H9 (cell line): ENCODE measurements at regions not wholly inside any gene's neighbourhood (a gene's known extent, or its start where the extent isn't known, plus 50 kb on each side); places are given as distances from the start of the nearest gene placed in this dataset.

Source experiments
- DNase-seq: peaks from one replicate; pipeline ENCODE4 v3.0.0-alpha.2; 2017
- H2AFZ ChIP-seq: one replicate; pipeline ENCODE4 v1.6.1; 2013; ENCODE audit warnings: mild to moderate bottlenecking, low read length, control low read depth, moderate library complexity
- H2AK5ac ChIP-seq: 2 replicates; pipeline ENCODE4 v1.6.1; 2013; ENCODE audit warnings: low read length, control low read depth, mixed read lengths; ENCODE audit not compliant: insufficient read length
- H2BK120ac ChIP-seq: one replicate; pipeline ENCODE4 v1.6.1; 2013; ENCODE audit warnings: low read depth, mild to moderate bottlenecking, low read length, control low read depth, inconsistent platforms; ENCODE audit not compliant: poor library complexity, severe bottlenecking
- H2BK12ac ChIP-seq: 2 replicates; pipeline ENCODE4 v1.6.1; 2013; ENCODE audit warnings: low read length, control low read depth, mixed read lengths, low read depth; ENCODE audit not compliant: insufficient read length
- H2BK15ac ChIP-seq: 2 replicates; pipeline ENCODE4 v1.6.1; 2013; ENCODE audit warnings: low read depth, low read length, control low read depth
- H2BK20ac ChIP-seq: one replicate; pipeline ENCODE4 v1.6.1; 2013; ENCODE audit warnings: low read depth, mild to moderate bottlenecking, low read length, control low read depth, inconsistent platforms; ENCODE audit not compliant: poor library complexity, severe bottlenecking
- H2BK5ac ChIP-seq: 2 replicates; pipeline ENCODE4 v1.6.1; 2013; ENCODE audit warnings: low read length, control low read depth, mixed read lengths; ENCODE audit not compliant: insufficient read length
- H3K14ac ChIP-seq: 2 replicates; pipeline ENCODE4 v1.6.1; 2013; ENCODE audit warnings: low read length, control low read depth; ENCODE audit not compliant: insufficient read depth
- H3K18ac ChIP-seq: 2 replicates; pipeline ENCODE4 v1.6.1; 2013; ENCODE audit warnings: low read depth, mild to moderate bottlenecking, mixed read lengths, low read length, control low read depth; ENCODE audit not compliant: insufficient read length
- H3K23ac ChIP-seq: 2 replicates; pipeline ENCODE4 v1.6.1; 2013; ENCODE audit warnings: low read length, control low read depth, mixed read lengths, low read depth; ENCODE audit not compliant: insufficient read length
- H3K23me2 ChIP-seq: 2 replicates; pipeline ENCODE4 v1.6.1; 2013; ENCODE audit warnings: low read depth, mild to moderate bottlenecking, mixed read lengths, low read length, control low read depth; ENCODE audit not compliant: insufficient read length, poor library complexity, severe bottlenecking
- H3K27ac ChIP-seq: 2 replicates; pipeline ENCODE4 v1.5.1; 2013; ENCODE audit warnings: low read length, control low read depth, mixed read lengths, low read depth; ENCODE audit not compliant: insufficient read length
- H3K27me3 ChIP-seq: 2 replicates; pipeline ENCODE4 v1.6.1; 2013; ENCODE audit warnings: low read length, control low read depth, inconsistent platforms; ENCODE audit not compliant: insufficient read depth
- H3K4ac ChIP-seq: 2 replicates; pipeline ENCODE4 v1.6.1; 2013; ENCODE audit warnings: low read depth, mild to moderate bottlenecking, control low read depth, inconsistent platforms, low read length, moderate library complexity
- H3K4me1 ChIP-seq: 2 replicates; pipeline ENCODE4 v1.6.1; 2013; ENCODE audit warnings: low read length, control low read depth, inconsistent platforms; ENCODE audit not compliant: insufficient read depth
- H3K4me2 ChIP-seq: 2 replicates; pipeline ENCODE4 v1.6.1; 2013; ENCODE audit warnings: low read length, control low read depth, mixed read lengths; ENCODE audit not compliant: insufficient read length, insufficient read depth
- H3K56ac ChIP-seq: 2 replicates; pipeline ENCODE4 v1.6.1; 2013; ENCODE audit warnings: low read depth, mild to moderate bottlenecking, mixed read lengths, low read length, control low read depth; ENCODE audit not compliant: insufficient read length
- H3K79me1 ChIP-seq: 2 replicates; pipeline ENCODE4 v1.6.1; 2013; ENCODE audit warnings: low read depth, mild to moderate bottlenecking, moderate library complexity, low read length, control low read depth, inconsistent platforms; ENCODE audit not compliant: insufficient read depth, poor library complexity, severe bottlenecking
- H3K79me2 ChIP-seq: 2 replicates; pipeline ENCODE4 v1.6.1; 2013; ENCODE audit warnings: low read length, control low read depth, inconsistent platforms; ENCODE audit not compliant: insufficient read depth
- H3K9ac ChIP-seq: 2 replicates; pipeline ENCODE4 v1.6.1; 2013; ENCODE audit warnings: low read length, control low read depth, mixed read lengths; ENCODE audit not compliant: insufficient read length; ENCODE audit errors: extremely low read depth
- H3K9me3 ChIP-seq: one replicate; pipeline ENCODE4 v1.6.1; 2013; ENCODE audit warnings: low read depth, low read length, inconsistent platforms; ENCODE audit not compliant: control insufficient read depth
- H3T11ph ChIP-seq: one replicate; pipeline ENCODE4 v1.6.1; 2013; ENCODE audit warnings: mild to moderate bottlenecking, low read length, control low read depth, inconsistent platforms
- H4K20me1 ChIP-seq: one replicate; pipeline ENCODE4 v1.6.1; 2013; ENCODE audit not compliant: control insufficient read depth, insufficient read length, insufficient read depth
- H4K5ac ChIP-seq: 2 replicates; pipeline ENCODE4 v1.6.1; 2013; ENCODE audit warnings: low read depth, mild to moderate bottlenecking, mixed read lengths, low read length, control low read depth; ENCODE audit not compliant: insufficient read length
- H4K8ac ChIP-seq: replicated peaks from 2 replicates; pipeline ENCODE4 v1.6.1; 2013; ENCODE audit warnings: low read length, control low read depth, mixed read lengths, low read depth; ENCODE audit not compliant: insufficient read length
- H4K91ac ChIP-seq: 2 replicates; pipeline ENCODE4 v1.6.1; 2013; ENCODE audit warnings: low read depth, mild to moderate bottlenecking, moderate library complexity, mixed read lengths, low read length, control low read depth; ENCODE audit not compliant: insufficient read length
- H3K27ac Mint-ChIP-seq, 3 experiments: 2 replicates in 2 of 3; 3 replicates in 1 of 3; pipeline ENCODE4 v1.8.0; 2020 to 2021; ENCODE audit warnings: mixed read lengths in 3 of 3, mild to moderate bottlenecking in 1 of 3, moderate library complexity in 1 of 3
- H3K27me3 Mint-ChIP-seq: 2 replicates; pipeline ENCODE4 v1.8.0; 2021; ENCODE audit warnings: low read depth, mild to moderate bottlenecking, moderate library complexity, mixed read lengths
- H3K36me3 Mint-ChIP-seq, 3 experiments: 2 replicates in 2 of 3; 3 replicates in 1 of 3; pipeline ENCODE4 v1.8.0; 2020 to 2021; ENCODE audit warnings: low read depth in 3 of 3, mixed read lengths in 3 of 3; ENCODE audit not compliant: insufficient read depth in 1 of 3
- H3K4me1 Mint-ChIP-seq, 2 experiments: 2 replicates each; pipeline ENCODE4 v1.8.0; 2020; ENCODE audit warnings: mixed read lengths in 2 of 2
- H3K4me3 Mint-ChIP-seq, 2 experiments: 2 replicates in 1 of 2; 3 replicates in 1 of 2; pipeline ENCODE4 v1.8.0; 2020 to 2021; ENCODE audit warnings: mild to moderate bottlenecking in 2 of 2, mixed read lengths in 2 of 2, moderate library complexity in 1 of 2
- H3K9me3 Mint-ChIP-seq, 2 experiments: 2 replicates in 1 of 2; 3 replicates in 1 of 2; pipeline ENCODE4 v1.8.0; 2020; ENCODE audit warnings: mild to moderate bottlenecking in 2 of 2, mixed read lengths in 2 of 2, moderate library complexity in 1 of 2
- WGBS: extraction: QIAGEN DNeasy Blood & Tissue Kit; methylation state at CpG from one replicate; pipeline ENCODE4 v1.1.7; 2013; ENCODE audit warnings: missing lambda C conversion rate, low lambda C conversion rate, mixed read lengths; ENCODE audit not compliant: insufficient read length; ENCODE audit errors: extremely low coverage; 5-methylcytosine and 5-hydroxymethylcytosine counted together
- TF ChIP-seq, protein P1 (sequence below): fragments of 200-600 bp; sonication (generic); conservative IDR thresholded peaks from 3 replicates; pipeline ENCODE4 v1.8.0; 2021; ENCODE audit warnings: antibody characterized with exemption, mild to moderate bottlenecking

DNA sequence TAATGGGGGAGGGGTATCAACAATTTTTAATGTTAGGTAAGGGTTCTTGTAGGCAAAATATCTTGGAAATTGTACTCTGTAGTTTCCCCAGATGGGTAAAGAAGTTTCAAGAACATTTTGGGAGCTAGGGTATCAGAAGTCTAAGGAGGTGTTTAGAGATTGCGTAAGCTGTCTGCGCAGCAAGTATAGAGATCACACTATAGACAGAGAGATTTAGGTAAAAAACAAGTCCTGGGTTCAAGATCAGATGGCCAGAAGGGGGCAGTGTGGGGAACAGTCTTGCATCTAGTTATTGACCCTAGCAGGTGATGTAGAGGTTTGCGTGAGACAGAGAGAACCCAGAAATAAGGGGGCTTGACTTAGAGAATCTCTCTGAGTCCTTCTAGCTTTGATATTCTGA is 80.8 kb downstream of the S1PR1 start:
- Histone ChIP-seq H4K91ac (no peak overlapping the region), H3K27me3 (no peaks in the 10 kb centered on the region), H4K20me1 (no peaks in the 10 kb centered on the region), H2BK120ac (no peak overlapping the region), H3T11ph (no peak overlapping the region), H3K9me3 (no peaks in the 10 kb centered on the region), H2BK12ac (no peak overlapping the region), H3K4me2 (no peak overlapping the region), H3K23me2 (no peaks in the 10 kb centered on the region), H3K56ac (no peak overlapping the region), H3K9ac (no peak overlapping the region), H3K14ac (no peak overlapping the region), H3K4ac (no peak overlapping the region), H3K79me1 (no peaks in the 10 kb centered on the region), H2AFZ (no peak overlapping the region), H2BK5ac (no peak overlapping the region), H3K4me1 (no peaks in the 10 kb centered on the region), H4K5ac (no peak overlapping the region), H4K8ac (no peak overlapping the region), H3K18ac (no peak overlapping the region), H3K23ac (no peak overlapping the region), H2BK20ac (no peak overlapping the region), H3K79me2 (no peaks in the 10 kb centered on the region), H3K27ac (no peak overlapping the region), H2AK5ac (no peak overlapping the region), H2BK15ac (no peak overlapping the region)
- peaks cover 3 to 7% of the 10 kb centered on the region in 2 experiments; a peak in 3 of 4 replicates for H3K4me1 Mint-ChIP-seq
- no peaks in the 10 kb centered on the region for H3K9me3 Mint-ChIP-seq
- TF ChIP-seq, protein P1, sequence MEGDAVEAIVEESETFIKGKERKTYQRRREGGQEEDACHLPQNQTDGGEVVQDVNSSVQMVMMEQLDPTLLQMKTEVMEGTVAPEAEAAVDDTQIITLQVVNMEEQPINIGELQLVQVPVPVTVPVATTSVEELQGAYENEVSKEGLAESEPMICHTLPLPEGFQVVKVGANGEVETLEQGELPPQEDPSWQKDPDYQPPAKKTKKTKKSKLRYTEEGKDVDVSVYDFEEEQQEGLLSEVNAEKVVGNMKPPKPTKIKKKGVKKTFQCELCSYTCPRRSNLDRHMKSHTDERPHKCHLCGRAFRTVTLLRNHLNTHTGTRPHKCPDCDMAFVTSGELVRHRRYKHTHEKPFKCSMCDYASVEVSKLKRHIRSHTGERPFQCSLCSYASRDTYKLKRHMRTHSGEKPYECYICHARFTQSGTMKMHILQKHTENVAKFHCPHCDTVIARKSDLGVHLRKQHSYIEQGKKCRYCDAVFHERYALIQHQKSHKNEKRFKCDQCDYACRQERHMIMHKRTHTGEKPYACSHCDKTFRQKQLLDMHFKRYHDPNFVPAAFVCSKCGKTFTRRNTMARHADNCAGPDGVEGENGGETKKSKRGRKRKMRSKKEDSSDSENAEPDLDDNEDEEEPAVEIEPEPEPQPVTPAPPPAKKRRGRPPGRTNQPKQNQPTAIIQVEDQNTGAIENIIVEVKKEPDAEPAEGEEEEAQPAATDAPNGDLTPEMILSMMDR = peak; percentile 55
- WGBS = no CpG with 5 or more reads among the region's 3 CpGs
- H3K36me3 Mint-ChIP-seq = no peaks in the 10 kb centered on the region
- H3K27me3 Mint-ChIP-seq = peaks cover 7% of the 10 kb centered on the region
- peak; percentile 36 for DNase-seq
- H3K4me3 Mint-ChIP-seq = no peak overlapping the region
- H3K27ac Mint-ChIP-seq = no peak overlapping the region
